Breast epithelium (tissue), 3 donors: ENCODE measurements at regions not wholly inside any gene's neighbourhood (a gene's known extent, or its start where the extent isn't known, plus 50 kb on each side); places are given as distances from the start of the nearest gene placed in this dataset.

Source experiments
- POLR2A ChIP-seq: fragments of 450-650 bp; IDR thresholded peaks from one replicate; pipeline ENCODE4 v1.6.1; 2016; ENCODE audit warnings: antibody characterized with exemption, mild to moderate bottlenecking, moderate library complexity
- POLR2AphosphoS5 ChIP-seq, 3 donors: sonication (generic); formaldehyde crosslinking; IDR thresholded peaks; one replicate each; pipeline ENCODE4 v1.6.1; 2017; ENCODE audit warnings: antibody characterized with exemption in 3 of 3
- TF ChIP-seq, protein P1 (sequence below), 3 donors: fragments of 450-650 bp; IDR thresholded peaks; one replicate each; pipeline ENCODE4 v1.5.1; 2016 to 2017; ENCODE audit warnings: antibody characterized with exemption in 3 of 3, mild to moderate bottlenecking in 3 of 3, moderate library complexity in 3 of 3

DNA sequence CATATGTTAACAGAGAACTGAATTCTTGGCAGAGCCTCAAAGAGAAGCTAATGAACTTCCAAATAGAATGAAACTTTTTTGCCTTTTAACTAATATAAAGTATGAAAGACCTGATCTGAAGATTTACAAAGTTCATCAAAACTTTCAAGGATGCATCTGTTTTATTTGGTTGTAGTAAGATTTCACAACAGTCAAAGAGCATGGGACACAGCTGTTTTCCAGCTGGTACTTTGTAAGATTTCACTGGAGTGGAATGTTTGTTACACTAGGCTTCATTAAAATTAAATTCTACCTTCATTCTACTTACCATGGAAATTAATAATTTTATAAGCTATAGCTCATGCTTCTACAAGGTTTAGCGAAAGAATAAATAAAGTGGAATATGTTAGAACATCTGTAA is 351.2 kb downstream of the SLC6A15 start:
- TF ChIP-seq, protein P1, sequence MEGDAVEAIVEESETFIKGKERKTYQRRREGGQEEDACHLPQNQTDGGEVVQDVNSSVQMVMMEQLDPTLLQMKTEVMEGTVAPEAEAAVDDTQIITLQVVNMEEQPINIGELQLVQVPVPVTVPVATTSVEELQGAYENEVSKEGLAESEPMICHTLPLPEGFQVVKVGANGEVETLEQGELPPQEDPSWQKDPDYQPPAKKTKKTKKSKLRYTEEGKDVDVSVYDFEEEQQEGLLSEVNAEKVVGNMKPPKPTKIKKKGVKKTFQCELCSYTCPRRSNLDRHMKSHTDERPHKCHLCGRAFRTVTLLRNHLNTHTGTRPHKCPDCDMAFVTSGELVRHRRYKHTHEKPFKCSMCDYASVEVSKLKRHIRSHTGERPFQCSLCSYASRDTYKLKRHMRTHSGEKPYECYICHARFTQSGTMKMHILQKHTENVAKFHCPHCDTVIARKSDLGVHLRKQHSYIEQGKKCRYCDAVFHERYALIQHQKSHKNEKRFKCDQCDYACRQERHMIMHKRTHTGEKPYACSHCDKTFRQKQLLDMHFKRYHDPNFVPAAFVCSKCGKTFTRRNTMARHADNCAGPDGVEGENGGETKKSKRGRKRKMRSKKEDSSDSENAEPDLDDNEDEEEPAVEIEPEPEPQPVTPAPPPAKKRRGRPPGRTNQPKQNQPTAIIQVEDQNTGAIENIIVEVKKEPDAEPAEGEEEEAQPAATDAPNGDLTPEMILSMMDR (IDR thresholded peaks at IDR 0.05), result no peak
- TF ChIP-seq POLR2A (no peak), POLR2AphosphoS5 (IDR thresholded peaks at IDR 0.05) (no peak)
